ENCODE measurements at regions not wholly inside any gene's neighbourhood (a gene's known extent, or its start where the extent isn't known, plus 50 kb on each side); places are given as distances from the start of the nearest gene placed in this dataset.

- POLR2A ChIA-PET: no interaction called here
- FAIRE-seq: no peak
- CTCF ChIA-PET: interaction anchor here (0.7 to 1.8 kb wide), 2 partner anchors 29 to 363 kb away, joined by 3 to 4 read pairs; no protein-coding TSS in a partner anchor
Measured at GRCh38 chr3:72318504-72319193, 529.6 kb downstream of the SHQ1 start.

More at GRCh38 chr3:72318504-72319193, 529.6 kb downstream of the SHQ1 start:
- Histone ChIP-seq H3K9ac (replicated peaks; ENCODE audit: extremely low read depth, insufficient read depth, low read length) (no peak overlapping the region), H3K36me3 (ENCODE audit: control insufficient read depth in 2 of 2, extremely low read depth in 1 of 2, insufficient read depth in 2 of 2, low read length in 2 of 2) (no peaks in the 10 kb centered on the region), H4K20me1 (replicated peaks; ENCODE audit: control insufficient read depth, extremely low read depth, insufficient read depth, low read length) (no peaks in the 10 kb centered on the region), H3K9me3 (replicated peaks; ENCODE audit: control insufficient read depth, insufficient read depth, low read length) (no peaks in the 10 kb centered on the region), H3K9me1 (replicated peaks; ENCODE audit: control insufficient read depth, extremely low read depth, insufficient read depth, low read length) (no peaks in the 10 kb centered on the region), H3K27me3 (ENCODE audit: control insufficient read depth in 2 of 2, insufficient read depth in 2 of 2, low read length in 2 of 2) (peaks cover 11 to 17% of the 10 kb centered on the region in 2 experiments), H3K4me2 (ENCODE audit: insufficient read depth, low read length) (no peak overlapping the region), H3K79me2 (ENCODE audit: control insufficient read depth, insufficient read depth, low read length) (no peaks in the 10 kb centered on the region), H3K27ac (ENCODE audit: insufficient read depth, low read depth, low read length) (no peak overlapping the region), H3K4me1 (ENCODE audit: control insufficient read depth, extremely low read depth, insufficient read depth, low read length) (no peaks in the 10 kb centered on the region), H3K4me3 (replicated peaks in 1 of 3; ENCODE audit: insufficient read depth in 1 of 3, low read depth in 1 of 3, low read length in 3 of 3) (no peak overlapping the region), H2AFZ (ENCODE audit: low read depth, low read length) (no peak overlapping the region)
- TF ChIP-seq MYC (IDR thresholded peaks at IDR 0.05; ENCODE audit: low read depth, low read length) (no peak), CTCF (IDR thresholded peaks at IDR 0.05; ENCODE audit: extremely low read depth in 1 of 2, insufficient read depth in 1 of 2, low read depth in 1 of 2, low read length in 2 of 2) (no peak), MAX (IDR thresholded peaks at IDR 0.05; ENCODE audit: insufficient read depth, insufficient read length) (no peak), FOS (IDR thresholded peaks at IDR 0.05; ENCODE audit: borderline replicate concordance, insufficient read depth, low read length) (no peak)
- no TSS peak for BruUV-seq (replicated peaks)
- intact Hi-C loops (cut with micrococcal nuclease): no loop called here
- DNase-seq (ENCODE audit: low read depth, low spot score): no peak
- dilution Hi-C loops (cut with MboI; ENCODE audit: extremely low pct_ligation_motif_present, low sequenced_read_pairs): no loop called here

Measured in endothelial cell of umbilical vein (primary cell).